GM21515 (cell line): ENCODE measurements at regions not wholly inside any gene's neighbourhood (a gene's known extent, or its start where the extent isn't known, plus 50 kb on each side); places are given as distances from the start of the nearest gene placed in this dataset.
"Not testable (repeated sequence)": the region's sequence is repeated elsewhere in the genome, so short reads cannot be mapped to it uniquely, and the experiment has no call there.

Source experiments
- ATAC-seq: cut with Tn5 transposase; IDR thresholded peaks from one replicate; pipeline ENCODE4 v1.9.1; 2021; ENCODE audit not compliant: unreplicated experiment

DNA sequence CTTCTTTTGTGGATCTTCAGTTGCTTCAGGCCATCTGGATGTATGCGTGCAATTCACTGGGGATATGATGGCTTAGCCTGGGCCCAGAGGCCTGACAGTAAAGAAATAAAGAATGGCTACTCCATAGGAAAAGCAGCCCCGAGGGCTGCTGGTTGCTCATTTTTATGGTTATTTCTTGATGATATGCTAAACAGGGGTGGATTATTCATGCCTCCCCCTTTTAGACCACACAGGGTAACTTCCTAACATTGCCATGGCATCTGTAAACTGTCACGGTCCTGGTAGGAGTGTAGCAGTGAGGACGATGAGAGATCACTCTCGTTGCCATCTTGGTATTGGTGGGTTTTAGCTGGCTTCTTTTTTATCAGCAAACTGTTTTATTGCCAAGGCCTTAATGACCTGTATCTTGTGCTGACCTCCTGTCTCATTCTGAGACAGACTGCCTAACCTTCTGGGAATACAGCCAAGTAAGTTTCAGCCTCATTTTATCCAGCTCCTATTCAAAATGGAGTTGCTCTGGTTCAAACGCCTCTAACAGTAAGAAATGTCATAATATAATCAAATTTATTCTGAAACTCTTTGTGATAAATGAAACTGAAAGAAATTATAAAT, 60.5 kb downstream of the DSEL start:
- no peak for ATAC-seq

DNA sequence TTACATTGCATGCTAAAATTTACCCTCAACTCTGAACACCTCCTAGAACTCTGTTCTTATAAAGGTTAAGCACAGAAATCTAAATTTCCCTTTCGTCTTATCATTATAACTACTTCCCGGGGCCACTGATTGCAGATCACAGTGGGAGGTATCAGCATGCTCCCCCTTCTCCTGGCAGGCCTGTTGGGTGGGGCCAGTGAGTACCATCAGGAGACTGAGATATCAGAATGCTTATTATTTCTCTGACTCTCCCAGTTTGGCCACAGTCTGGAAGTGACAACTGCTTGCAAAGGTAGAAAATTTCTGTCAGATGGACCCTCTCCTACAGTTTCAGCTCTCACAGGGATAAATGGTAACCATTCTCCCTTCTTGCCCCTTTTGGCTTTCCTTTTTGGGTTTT, 62.6 kb downstream of the DSEL start:
- ATAC-seq, result no peak

DNA sequence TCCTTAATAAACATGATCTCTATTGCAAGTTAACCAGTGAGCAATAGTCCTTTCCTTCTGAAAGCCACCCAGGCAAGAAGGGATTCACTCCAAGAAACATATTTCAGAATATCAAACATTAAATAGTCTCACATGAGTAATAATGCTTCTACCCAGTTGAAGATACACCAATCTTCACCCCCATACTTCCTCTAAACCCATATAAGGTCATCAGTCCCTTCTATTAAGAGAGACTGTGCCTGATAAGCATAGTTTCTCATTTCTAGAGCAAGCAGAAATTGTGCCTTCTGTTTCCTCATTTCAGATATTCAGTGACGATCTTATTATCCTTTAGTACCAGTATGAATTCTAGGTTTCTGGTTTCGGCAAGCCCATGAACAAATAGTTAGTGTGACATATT, 64.6 kb downstream of the DSEL start:
- ATAC-seq, result no peak

DNA sequence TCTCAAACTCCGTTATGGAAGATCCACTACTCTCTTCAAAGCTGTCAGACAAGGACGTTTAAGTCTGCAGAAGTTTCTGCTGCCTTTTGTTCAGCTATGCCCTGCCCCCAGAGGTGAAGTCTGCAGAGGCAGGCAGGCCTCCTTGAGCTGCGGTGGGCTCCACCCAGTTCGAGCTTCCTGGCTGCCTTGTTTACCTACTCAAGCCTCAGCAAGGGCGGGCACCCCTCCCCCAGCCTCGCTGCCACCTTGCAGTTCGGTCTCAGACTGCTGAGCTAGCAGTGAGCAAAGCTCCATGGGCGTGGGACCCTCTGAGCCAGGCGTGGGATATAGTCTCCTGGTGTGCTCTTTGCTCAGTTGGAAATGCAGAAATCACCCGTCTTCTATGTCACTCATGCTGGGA, 65.4 kb downstream of the DSEL start:
- not testable (repeated sequence) for ATAC-seq

DNA sequence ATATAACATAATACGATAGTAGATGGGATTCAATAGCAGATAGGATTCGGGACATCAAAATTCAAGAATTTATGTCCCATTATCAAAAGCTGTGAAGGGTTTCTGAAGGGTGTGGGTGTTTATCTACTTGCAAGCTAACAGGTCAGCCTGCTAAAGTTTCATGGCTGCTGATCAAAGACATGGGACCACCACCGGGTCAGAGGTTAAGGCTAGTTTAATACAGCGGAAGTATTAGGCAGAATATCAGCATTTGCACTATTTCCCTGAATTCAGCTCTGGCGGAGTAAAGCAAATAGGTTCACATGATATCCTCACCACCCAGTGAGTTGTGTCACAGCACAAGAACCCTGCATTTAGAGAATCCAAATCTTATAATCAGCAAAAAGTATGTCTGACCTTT, 82.5 kb downstream of the DSEL start:
- no peak for ATAC-seq

DNA sequence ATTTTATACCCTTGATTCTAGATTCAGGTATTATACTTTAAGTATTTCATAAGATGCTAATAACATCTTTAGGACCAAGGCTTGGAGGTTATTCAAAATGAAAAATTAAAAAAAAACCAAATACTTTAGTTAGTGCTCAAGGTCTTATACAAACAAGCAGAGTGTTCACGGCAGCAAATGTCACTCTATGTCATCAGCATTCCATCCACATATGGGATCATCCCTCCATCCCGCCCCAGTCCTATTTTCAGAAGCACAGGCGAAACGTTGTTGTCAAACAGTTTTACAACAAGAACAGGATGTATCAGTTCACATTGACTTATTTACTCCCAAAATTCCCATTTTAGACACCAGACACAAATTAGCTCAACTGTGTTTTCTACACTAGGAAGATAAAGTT, 83.7 kb downstream of the DSEL start:
- no peak for ATAC-seq

DNA sequence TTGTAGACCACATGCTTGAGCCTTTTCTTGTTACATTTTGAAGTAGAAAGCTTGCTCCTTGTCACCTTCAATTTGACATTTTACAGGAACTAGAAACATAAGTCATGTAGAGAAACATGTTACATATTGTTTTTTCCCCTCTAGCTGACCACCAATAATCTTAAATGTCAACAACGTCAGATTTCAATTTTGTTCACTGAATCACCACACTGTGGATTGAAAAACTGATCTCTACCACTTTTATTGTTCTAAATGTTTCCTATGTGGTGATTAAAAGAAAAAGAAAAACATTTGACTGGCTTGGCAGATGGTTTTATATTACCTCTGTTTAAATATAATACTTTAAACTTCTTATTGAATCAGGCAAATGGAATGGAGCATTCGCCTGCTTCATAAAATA, 87.7 kb downstream of the DSEL start:
- no peak for ATAC-seq

DNA sequence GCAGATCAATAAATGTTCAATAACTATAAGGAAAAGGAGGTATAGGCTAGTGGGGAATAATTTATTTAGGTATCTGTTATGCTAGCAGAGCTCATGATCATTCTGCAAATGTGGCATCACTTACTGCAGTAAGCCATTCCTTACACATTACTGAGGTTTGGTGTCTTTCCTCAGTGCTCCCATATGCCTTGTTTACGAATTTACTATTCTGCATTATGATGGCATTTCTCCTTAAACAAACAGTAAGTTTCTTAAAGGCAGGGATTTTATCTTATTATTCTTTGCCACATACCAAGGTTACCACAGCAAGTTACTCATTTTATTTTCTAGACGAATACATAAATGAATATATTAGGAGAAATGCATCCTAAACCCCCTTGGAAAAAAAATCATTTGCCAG, 88.4 kb downstream of the DSEL start:
- ATAC-seq, result no peak

DNA sequence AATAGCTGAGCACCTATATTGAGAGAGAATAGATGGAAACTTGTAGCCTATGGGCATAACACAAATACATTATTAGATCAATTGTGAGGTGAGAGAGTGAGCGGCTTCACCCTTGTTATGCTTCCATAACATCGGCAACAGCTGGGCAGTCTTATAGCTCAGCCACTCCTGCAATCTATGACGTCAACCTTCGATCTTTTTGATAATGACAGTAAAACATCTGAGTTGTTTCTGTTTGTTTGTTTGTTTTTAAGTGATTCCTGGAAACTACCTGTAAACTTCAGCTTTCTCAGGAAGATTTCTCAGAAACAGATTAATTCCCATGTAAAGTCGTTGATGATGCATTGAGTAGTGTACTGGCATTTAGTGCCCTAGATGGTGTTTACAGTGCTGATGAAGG, 90.0 kb downstream of the DSEL start:
- ATAC-seq, result no peak

DNA sequence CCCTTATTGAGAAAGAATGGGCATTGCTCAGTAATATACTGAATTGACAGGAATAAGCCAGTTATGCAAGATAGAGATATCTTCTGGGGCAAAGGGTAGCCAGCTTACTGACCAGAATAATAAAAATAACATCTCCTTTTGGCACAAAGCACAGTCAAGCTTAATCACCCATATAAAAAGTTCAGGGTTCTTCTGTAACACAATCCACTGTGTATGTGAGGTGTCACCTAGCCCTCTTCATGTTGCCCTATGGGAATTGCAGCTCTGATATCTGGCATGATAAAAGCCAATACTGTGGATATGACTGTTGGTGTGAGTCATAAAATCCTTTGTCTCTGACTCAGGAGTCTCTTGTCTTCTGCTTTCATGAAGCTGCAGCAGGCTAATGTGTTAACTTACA, 90.8 kb downstream of the DSEL start:
- no peak for ATAC-seq

DNA sequence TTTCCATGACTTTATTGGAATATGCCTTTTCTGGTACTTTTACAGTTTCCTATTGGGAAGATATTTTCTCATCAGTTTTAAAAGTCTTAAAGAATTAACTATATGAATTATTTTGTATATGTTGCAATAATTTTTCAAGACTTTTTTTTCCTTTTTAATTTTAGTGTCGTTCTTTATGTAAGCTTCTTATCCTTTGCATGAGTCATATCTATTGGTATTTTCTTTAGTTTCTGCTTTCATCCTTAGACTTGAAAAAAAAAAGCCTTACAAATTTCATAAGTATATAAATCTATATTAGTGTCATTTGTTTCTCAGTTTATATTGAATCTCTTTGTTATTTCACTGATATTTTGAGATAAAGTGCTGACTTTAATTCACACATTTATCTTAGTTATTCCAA, 94.9 kb downstream of the DSEL start:
- ATAC-seq, result no peak

DNA sequence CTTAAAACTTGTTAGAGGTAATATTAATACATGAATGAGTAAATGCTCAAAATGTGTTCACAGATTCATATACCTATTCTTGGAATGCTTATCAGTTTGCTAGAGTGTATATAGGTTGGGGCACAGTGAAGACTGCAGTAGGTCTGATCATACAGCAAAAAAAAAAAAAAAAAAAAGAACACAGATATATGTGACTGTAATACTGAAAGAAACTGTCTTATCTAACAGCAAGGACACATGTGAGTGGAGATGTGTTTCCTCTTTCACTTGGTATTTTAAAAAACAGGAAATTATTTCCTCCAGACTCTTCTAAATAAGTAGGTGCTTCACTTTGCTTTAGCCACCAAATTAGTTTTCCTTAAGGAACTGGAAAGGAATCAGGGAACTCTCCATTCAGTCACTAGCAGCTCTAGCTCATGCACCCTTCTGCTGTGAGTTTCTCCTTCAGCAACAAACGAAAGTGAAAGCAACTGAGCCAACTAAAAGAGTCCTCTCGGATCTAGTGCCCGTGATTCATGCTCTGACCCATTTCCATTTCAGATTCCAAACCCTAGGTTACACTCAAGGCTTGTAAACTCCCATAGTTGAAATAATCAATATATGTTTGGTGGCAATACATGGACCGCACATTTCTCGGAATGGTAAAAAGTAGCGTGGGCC, 98.5 kb downstream of the DSEL start:
- peak; percentile 74 for ATAC-seq

DNA sequence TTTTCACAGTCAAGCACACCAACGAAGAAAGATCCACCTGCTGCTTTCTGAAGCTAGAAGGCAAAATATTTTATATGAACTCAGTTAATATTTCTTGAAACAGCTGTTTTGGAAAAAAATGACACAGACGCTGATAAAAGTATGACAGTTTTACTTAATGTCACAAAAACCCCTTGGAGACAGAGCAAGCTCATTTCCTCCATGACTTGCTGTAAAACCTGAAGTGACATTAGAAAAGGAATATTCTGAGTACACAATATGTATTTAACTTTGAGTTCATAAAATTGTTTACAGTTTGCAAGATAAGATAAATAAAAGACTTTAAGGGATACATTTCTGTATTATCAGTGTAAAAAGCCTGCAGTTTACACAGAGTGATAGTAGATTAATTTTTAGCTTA, 105.4 kb downstream of the DSEL start:
- ATAC-seq, result no peak

DNA sequence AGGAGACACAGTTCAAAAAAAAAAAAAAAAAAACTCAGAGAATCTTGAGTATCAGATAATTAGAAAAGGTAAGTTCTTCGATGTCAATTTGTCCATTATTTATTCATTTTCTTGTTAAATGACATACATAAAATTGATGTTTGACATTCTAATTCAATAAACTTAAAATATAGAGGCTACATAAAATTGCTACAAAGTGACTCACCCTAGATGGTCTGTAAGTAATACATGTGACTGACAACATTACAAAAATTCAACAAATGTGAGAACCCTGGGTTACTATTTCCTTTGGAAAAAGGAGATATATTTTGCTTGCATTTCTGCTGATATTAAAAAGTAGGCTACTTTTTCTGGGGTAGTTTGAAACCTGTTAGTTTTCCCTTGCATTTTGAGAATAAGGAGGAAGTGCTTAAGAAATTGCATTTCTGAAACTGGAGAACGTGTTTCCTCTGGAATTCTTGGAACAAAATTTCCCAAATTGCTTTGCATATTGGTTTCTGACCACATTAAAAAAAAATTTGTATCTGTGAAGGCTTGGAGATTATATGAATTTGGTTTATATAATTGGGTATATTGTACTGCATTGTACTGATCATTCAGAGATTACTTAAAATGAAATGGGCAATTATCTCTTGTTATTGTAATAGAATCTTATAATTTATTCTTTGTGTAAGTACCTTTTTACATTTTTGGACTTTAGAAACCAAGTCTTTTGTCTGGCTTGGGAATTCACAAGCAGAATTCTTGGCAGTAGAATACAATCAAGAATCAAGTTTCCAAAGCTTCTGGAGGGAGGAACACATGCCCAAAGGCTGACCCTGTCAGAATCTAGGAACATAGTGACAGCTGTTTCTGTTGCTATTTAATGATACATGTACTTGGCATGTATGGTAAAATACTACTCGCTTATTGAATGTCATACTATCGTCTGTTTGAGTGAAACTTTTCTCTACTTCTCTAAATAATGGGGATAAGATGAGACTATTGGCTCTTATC, 106.1 kb downstream of the DSEL start:
- ATAC-seq, result no peak

DNA sequence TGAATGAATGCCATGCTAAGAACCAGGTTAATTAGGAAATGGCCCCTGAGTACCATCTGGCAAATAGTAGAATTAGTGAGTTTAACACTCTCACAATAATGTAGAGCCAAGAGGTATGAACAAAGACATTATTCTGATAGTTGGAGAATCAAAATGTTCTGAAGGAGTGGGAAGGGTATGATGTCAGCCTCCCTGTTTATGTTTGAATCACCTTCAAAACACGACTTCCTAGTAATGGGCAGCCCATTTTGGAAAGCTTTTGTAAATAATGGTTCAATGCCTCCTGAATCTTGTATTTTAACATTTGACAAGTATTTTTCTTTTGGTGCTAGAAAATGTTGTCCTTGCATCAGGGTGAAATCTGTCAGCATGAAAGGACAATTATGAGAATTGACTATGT, 108.3 kb downstream of the DSEL start:
- ATAC-seq, result no peak

DNA sequence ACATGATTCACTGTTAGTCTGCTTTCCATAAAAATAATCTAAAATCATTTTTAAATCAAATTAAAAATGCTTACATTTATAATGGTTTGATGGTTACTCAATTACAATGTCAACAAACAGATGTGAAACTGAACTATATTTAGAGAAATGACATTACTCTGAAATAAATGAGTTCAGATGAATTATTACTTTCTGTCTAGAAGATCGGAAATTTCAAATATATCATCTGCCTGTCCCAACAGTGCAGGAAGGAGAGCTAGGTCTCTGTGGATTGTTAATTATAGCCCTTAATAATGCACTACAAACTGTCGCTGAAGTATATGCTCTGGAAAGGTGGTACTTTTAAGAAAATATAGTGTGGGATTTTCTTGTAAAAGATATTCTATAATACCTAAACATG, 109.8 kb downstream of the DSEL start:
- ATAC-seq, result no peak

DNA sequence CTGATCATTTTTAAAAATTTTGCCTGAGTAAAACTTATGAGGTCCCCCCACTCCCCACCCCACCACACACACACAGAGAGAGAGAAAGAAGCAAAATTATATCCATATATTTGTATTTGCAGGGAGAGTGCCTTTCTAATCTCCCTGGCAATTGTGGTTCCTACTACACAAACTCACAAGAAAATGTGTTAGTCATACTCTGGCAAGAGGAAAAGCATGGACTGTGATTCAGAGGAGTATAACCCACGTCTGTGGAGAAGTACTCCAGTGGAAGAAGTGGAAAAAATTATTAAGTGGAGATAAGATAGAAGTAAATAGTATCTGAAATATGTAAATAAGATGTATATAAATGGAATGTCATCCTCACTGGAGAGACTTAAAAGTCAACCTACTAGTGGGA, 114.0 kb downstream of the DSEL start:
- no peak for ATAC-seq

DNA sequence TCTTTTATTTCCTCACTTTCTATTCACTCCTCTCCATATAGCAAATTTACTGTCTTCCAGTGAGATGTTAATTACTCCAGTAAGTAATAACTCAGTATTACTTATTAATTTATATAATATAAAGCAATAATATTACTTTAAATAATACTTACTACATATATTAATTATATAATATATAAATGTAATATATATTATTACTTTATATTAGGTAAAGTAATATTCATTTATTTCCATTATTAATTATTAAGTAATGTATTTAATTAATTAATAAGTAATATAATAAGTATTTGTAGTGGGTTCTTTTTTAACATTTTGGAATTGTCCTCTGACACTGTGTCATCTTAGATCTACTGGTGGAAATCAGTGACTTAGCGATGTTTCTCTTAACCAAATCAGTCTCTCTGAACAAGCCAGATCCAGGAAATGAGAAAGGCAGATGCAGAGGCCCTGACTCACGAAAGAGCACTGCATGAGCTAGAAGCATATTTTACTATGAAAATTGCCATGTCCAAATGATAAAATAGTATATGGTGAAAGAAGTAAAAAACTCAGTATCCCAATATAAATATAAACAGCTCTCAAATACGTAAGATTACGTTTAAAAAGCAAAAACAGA, 115.9 kb downstream of the DSEL start:
- no peak for ATAC-seq

DNA sequence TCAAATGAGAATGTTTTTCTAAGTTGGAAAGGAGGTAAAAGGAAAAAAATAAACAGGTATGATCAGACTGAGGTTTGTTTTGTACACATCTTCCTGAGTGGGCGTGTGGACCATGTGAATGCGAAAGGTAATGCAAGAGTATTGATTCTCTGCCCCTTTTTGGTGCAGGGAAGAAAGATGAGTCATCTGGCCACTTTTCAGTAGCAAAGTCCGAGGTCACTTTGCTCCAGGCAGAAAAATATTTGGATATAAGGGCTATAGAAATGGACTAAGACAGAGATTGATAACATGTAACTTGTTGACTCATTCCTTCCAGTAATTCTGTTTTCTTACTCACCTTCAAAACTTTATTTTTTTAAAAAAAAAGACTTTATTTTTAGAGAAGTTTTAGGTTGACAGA, 130.5 kb downstream of the DSEL start:
- no peak for ATAC-seq

DNA sequence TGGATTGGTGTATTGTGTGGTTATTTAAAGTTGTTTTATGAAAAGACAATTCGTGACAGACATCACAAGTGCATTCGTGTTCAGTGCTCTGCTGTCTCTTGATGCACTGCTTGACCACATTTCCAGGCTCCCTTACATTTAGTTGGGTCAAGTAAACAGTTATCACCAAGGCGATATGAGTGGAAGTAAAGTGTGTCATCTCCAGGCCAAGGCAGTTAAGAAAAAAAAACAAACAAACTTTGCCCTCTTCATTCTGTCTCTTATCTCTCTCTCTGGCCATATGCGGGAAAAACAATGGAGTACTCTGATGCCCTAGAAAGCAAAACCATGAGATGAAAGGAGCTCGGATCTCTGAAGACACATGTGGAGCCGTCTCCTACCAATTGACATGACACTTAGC, 131.1 kb downstream of the DSEL start:
- no peak for ATAC-seq

DNA sequence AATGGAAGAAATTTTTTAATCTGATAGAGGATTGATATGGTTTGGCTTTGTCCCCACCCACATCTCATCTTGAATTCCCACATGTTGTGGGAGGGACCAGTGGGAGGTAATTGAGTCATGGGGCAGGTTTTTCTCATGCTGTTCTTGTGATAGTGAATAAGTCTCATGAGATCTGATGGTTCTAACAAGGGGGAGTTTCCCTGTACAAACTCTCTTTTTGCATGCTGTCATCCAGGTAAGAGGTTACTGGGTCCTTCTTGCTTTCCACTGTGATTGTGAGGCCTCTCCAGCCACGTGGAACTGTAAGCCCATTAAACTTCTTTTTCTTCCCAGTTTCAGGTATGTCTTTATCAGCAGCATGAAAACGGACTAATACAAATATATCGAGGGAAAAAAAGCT, 132.5 kb downstream of the DSEL start:
- ATAC-seq, result not testable (repeated sequence)
